HG02938 (cell line): ENCODE measurements at regions not wholly inside any gene's neighbourhood (a gene's known extent, or its start where the extent isn't known, plus 50 kb on each side); places are given as distances from the start of the nearest gene placed in this dataset.

Experiments used
- ATAC-seq: cut with Tn5 transposase; IDR thresholded peaks from one replicate; pipeline ENCODE4 v1.9.1; 2021; ENCODE audit warnings: mild to moderate bottlenecking, moderate library complexity; ENCODE audit not compliant: unreplicated experiment

DNA sequence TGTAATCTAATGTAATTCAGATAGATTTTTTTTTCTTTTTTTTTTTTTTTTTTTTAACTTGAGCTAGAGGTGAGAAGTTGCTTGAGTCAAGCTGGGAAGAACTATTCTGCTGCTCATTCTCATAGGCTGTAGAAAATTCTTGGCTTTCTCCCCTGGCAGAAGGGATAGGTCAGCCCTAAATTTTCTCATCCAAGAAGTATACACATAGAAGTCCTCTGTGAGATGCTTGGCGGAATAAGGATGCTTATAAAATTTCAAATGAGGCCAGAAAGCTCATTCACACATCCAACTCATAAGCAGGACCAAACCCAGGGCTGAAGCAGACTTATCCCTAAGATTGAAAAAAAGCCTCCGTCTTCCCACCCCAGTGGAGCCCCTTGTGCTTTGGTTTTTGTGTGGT, 572.5 kb downstream of the SQOR start:
- no peak for ATAC-seq

DNA sequence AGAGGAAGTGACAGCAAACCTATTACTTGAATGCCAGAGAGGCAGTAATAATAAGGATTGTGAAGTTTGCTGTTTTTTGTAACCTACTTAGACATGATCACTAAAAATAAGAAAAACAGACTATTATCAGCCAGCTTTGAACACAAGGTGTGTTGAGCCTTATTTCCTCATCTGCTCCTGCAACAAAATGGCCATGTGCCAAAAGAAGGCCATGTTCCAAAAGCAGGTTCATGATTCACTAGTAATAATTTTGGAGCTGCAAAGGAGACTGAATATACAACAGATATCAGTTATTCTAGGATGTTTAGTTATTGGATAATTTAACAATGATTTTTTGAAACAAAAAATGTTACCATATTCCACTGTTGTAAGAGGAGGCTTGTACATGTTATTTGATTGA, 578.7 kb downstream of the SQOR start:
- no peak for ATAC-seq

DNA sequence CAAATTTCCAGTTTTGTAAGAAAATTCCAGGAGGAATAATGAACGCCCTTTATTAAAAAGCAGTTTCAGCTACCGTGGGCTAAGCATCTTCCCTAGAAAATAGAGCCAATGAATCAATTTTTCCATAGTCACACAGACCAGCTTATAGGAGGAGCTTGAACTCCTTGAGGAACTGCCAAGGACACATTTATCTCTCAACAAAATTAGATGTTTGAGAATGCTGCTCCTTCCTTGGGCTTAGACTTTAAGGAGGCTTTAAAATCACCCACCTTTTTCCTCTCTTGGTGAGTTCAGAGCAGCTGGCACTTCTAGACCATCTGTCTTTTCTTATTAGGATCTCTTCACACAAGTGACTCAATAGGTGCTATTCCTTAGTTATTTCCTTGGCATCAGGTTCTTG, 588.0 kb downstream of the SQOR start:
- ATAC-seq, result no peak

DNA sequence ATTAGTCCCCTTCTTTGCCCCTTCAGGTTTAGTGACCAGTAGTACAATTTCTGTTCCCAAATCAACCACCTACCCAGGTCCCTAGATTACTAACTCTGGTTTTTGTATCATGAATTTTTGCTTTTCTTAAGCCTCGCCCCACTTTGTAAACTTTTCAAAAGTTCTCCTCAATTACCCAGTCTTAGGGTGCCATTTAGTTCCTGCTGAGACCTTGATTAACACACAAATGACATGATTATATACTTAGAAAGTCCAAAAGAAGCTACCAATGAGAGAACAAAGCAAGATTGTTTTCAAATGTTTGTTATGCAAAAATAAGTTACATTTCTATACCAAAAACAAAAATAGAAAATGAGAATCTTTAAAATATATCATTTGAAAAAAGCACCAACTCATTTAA, 594.4 kb downstream of the SQOR start:
- ATAC-seq, result no peak

DNA sequence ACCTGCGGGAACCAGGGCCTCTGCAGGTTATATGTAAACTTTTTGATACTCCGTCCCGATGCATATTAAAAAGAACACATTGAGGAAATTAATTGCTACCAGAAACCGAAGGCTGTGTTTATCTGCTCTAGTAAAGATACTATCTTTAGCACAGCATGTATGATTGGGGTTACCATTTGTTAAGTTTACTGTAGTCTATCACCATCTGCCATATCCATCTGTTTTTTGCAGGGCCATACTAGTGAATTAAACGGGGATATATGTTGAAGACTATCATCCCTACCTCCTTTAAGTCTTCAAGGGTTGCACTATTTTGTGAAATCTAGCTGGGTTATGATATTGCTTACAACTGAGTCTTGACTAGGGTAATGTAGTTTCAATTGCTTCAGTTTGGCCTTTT, 597.0 kb downstream of the SQOR start:
- ATAC-seq, result no peak

DNA sequence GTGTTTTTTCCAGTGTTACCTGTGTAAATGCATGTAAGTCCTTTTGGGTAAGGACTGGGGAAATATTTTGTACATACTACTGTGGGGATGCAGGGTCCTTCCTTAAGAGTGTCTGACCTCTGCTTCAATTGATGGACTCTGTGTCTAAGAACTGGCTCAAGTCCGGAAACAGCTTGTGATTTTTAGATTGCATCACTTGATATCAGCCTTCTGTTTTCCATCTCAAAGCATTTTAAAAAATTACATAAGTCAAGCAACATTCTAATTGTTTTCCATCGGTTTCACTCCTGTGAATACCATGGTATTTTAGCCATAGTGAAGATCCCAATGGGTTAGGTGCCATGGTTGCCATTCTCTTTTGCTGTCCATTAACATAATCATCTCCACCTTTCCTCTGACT, 597.6 kb downstream of the SQOR start:
- no peak for ATAC-seq

DNA sequence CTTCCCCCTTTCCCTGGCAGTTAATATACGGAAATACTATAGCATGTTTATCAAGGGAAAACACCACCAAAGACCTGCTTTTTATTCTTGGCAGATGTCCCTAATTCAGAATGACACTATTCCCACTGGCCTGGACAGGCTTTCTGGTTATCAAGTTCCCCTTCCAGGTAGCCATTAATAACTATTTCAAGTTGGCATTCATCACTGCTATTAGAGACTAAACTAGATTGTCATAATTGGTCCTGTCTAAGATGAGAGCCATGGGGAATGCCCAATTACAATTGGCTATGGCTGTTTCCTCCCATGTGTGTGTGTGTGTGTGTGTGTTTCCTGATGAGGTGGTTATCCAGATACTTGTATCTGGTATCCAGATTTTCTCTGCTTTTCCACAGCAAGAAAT, 608.1 kb downstream of the SQOR start:
- ATAC-seq, result no peak

DNA sequence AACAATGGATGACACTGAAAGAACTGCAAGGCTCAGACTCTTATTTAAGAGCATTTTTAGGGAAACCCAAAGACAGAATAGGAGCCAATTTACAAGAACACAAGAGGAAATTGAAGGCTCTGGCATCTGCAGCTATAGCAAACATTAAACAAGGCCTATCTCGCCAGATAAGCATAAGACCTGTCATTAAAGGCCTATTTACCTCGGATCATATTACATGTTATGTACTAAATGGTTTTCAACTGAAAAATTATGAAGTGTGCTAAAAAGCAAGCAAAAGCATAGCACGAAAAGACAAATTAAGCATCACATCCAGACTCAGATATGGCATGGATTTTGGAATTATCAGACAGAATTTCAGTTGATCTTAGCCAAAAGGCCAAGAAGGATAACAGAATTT, 617.1 kb downstream of the SQOR start:
- ATAC-seq, result no peak

DNA sequence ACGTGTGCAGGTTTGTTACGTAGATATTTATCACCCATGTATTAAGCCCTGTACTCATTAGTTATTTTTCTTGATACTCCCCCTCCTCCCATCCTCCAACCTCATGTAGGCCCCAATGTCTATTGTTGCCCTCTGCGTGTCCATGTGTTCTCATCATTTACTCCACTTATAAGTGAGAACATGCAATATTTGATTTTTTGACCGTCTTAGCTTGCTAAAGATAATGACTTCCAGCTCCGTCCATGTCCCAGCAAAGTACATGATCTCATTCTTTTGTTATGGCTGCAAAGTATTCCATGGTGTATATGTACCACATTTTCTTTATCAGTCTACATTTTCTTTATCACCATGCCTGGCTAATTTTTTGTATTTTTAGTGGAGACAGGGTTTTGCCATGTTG, 623.2 kb downstream of the SQOR start:
- ATAC-seq, result no peak

DNA sequence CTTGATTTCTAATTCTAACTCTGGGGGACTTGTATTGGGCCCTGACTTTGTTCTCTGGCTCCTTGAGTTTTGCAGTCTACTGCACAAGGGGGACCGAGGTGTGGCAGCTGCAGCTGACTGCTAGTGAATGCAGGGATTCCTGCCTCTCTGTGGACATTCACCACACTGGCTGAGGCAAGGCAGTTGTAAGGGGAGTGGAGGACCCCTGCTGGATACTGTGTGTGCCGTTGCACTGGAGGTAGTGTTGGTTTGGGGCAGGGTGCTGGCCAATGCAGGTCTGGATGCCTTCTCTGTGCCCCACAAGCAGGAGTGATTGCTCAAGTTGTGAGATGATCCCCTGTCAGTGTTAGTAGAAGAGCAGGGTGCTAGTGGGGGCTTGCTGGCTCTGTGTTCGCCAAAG, 626.1 kb downstream of the SQOR start:
- ATAC-seq, result no peak

DNA sequence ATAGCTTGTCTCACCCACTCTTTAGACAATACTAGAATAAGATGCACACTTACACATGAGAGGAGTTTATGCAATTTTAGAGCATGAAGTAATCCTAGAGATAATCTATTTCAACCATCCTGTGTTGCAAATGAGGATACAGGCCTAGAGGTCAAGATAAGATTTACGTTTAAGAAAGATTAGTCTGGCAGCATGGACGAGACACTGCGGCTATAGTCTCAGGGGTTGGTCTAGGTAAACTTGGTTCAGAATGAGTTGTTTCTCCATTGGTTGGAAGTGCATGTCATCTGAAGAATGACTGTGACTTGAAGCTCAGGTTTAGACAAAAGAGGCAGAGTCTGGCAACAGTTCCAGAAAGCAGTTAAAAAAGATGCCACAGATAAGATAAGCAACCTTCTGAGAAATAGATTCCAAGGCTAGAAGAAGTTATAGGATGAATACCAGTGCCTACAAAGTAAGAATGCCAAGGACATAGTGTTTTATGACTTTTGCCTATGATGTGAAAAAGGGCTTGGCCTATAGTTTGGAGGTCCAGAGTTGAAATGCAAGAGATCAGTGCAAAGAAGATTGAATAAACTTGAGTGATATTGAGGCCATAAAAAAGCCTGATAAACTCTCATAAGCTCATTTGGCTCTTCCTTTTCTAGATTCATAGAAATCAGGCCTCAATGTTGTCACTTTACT, 631.0 kb downstream of the SQOR start:
- no peak for ATAC-seq

DNA sequence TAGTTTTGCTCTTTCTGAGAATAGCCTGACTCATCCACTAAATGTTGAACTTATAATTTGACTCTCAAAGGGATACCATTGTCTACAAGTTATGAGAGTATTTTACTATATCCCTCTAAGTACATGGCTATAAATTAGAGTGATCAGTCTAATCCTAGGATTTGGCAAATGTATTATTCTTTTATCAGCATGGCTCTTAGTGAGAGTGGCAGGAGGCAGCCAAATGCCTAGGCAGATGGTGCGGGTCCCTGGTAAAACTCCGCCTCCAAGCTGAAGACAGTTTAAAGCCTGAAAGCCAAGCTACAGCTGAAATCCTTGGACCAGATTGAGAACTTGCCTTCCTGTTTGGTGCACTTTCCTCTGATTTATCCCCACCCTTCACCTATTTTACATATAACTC, 631.8 kb downstream of the SQOR start:
- no peak for ATAC-seq

DNA sequence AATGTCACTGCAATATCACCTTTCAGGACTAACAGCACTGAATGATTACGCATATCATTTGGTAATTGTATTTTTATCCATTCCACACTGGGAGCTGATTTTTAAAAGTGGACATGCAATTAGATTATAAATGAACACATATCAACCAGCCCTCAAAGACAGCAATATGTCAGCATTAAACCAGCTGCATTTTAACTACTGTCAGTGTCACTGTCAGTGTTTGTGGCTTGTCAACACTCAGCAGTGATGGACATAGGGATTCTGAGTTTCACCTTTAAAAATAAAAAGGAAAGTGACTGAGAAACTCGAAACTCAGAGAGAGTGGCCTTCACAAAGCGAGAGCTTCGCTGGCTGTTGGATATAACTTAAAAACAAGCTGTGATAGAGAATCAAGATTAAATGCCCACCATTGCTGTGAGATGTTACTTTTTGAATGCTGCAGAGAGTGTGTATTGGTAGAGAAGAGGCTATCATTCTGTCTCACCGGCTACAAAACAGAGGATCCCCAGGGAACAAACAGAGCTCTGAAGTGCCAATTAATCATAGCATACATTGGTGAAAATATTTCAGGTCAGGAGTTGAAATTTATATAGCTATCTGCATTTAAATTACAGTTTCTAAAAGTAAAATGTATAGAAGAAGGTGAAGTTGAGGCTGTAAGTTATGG, 635.8 kb downstream of the SQOR start:
- no peak for ATAC-seq

DNA sequence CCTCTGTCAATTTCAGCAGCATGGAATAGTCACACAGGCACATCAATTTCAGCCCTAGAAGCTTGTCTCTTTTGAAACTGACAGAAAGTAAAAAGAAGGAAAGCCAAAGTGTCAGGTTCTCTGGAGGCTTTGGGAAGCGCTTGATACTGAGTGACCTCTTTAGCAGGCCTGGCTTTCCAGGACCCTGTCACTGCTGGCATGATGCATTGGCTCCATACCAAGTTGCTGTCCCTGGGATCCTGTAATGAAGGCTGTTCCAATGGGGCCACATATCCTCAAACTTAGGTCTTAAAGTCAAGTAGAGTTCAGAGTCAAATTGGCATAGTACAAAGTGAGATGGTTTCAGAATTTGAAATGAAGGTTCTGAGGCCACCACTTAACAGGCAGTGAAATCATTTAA, 640.9 kb downstream of the SQOR start:
- no peak for ATAC-seq

DNA sequence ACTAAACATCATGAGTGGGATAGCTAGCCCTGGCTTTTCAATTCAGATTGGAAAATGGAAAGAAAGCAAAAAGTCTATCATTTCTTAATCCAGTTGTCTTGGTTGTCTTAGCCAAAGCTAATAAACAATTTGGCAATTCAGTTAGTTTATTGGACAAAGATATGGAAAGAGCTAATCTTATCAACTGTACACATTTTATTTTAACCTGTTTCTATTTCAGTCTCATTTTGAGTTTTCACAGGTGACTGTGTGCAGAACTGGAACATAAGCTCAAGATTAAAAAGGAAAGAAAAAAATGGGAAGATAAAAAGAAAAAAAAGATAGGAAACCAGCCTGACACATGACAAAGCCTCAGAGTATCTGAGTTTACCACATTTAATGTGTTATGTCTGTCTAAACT, 642.6 kb downstream of the SQOR start:
- ATAC-seq, result no peak

DNA sequence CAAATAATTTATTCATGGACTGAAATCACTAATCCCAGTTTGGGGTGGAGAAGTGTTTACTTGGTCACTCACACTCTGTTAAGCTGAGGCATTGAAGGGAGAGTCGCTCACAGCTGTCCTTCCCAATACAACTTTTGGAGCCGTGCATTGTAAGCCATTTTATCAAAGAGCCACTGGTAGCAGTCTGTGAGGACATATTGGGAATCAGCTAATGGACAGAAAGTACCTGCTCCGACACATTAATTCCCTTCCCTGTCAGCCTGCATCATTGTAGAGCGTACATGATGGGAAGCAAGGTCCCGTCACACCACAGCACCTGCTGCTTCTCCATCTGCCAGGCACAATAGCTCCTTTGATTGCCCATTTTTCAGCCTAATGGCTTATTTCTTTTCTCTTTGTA, 643.2 kb downstream of the SQOR start:
- ATAC-seq, result no peak

DNA sequence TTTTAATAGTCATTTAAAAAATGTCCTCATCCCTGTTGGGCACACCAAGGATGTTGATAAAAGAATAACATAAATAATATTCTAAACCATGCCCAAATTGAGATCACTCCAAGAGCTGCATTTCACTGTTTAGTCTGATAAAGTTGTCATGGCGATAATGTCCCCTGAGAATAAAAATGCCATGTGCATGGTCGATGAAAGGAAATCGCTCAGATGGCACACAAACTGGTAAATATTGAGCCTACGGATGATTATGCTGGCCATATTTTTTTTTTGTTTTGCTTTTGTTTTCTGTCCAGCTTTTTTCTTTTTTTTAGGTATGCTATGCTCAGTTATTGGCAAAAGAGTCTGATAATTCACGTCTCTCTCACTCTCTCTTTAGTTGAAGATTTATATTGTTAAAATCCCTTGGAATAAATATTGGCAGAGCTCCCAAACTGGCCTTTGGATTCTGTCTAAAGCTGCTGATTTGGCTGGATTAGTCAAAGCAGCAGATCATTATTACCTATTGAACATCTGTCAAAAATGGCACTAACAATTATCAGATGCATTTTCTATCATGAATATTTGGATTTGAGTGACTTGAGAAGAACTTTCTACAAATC, 643.8 kb downstream of the SQOR start:
- ATAC-seq, result no peak

DNA sequence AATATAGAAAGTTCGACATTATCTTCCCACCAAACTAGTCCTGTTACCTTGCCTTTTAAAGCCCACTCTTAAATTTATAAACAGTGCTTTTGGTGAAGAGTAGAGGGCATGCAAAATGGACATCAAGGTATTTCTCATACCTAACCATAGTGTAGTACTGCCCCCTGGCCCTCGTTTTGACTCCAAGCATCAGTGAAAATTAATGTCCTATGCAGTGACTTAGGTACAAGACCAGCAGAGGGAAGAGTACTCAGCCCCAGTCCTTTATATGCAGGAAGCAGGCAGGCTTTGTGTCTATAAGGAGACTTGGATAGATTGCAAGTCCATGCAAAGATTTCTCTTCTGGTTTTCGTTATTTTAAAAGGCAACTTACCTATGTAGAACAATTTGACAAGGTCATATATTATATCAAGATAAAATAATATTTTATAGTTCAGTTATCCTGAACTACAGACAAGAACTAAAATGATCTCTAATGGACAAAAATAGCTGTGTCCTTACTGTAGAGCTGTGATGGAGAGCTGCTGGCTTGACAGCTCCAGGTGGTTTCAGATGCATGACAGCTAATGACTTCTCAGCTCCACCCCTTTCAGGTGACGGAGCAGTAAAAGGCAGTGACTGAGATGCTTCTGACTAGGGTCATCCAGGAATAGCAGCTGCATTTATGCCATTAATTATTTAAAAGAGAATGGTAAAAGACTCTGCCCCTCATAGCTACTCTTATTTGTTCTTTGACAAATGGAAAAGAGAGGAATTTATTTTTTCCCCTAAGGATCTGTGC, 646.1 kb downstream of the SQOR start:
- ATAC-seq, result no peak

DNA sequence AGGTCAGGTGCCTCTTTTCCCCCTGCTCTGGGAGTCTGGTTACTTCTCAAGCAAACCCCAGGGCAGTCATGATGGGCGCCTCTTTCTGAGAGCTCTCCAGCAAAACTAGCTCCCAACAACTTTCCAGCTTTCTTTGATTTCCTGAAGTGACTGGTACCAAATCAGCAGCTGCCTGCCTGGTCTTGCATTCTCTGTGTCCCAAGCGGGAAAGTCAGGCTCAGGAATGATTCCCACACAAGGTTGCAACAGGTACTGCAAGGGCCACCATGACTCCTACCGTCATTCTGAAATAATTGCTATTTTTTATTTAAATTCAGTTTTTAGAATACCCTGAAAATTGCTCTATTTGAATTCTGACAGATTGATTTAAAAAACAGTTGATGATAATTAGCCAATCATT, 658.7 kb downstream of the SQOR start:
- no peak for ATAC-seq

DNA sequence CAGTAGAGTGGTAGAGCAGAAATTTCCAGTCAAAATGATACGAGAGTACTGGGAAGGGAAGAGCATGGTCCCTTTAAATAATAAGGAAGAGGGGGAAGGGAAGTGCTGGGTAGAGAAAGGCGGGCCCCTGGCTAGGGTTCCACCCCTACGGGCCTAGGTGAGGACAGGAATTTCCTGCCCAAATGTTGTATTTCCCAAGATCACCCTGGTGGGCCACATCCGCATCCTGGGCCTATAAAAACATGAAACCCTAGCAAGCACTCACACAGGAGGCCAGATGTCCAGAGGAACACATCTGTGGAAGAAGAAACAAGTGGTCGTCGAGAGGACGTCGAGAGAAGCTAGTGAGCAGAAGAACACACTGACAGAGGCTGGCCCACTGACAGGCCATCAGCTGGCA, 661.2 kb downstream of the SQOR start:
- ATAC-seq, result no peak

DNA sequence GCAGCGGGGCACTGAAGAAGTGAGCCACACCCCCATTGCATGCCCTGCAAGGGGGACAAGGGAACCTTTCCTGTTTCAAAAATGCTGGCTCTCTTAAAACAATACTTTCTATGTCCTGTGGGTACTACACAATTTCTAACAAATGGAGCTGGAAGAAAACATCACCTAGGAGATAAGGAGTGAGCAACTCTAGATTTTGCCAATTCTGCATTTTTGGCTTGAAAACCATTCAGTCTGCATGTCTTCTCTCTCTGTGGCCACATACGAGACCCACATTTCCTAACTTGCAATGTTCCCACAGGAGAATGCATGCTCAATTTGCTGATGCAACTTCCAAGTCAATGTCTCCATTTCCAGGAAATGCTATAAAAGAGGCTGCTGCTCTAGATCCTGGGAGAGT, 662.0 kb downstream of the SQOR start:
- ATAC-seq, result no peak

DNA sequence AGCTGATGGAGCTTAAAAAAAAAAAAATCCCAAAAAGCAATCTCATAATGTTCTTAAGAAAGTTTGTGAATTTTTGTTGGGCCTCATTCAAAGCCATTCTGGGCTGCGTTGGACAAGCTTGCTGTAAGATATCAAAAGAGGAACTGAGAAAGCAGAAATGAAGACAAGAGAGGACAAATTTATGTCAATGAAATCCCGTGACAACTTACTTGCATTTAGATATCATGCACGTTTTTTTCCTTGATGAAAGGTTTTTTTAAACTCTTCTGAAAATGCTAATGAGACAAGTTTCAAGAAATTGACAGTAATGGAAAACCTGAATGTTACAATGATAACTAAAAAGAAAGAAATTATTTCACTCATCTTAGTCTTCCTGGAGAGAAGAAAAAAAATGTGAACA, 662.9 kb downstream of the SQOR start:
- peak; percentile 71 for ATAC-seq
